ENCODE measurements at regions not wholly inside any gene's neighbourhood (a gene's known extent, or its start where the extent isn't known, plus 50 kb on each side); places are given as distances from the start of the nearest gene placed in this dataset.

DNA sequence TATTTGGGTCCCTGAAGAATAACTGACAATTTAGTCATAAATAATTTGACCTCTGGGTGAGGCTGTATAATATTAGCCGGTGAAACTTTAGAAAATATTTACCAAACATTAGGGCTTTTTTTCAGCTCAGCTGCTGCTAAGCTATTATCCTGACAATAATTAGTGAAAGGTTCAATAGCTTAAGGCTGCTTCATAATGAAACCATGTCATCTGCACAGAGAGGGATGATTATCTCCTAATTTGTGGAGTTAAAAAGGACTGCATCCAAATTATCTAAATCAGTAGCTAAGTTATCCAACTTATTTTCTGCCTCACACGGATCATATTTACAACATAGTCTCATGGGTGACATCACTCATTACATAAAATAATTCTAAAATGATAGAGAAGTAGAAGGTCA, 1249.8 kb downstream of the RAPGEF2 start:
- no peaks in the 10 kb centered on the region for H3K27me3 ChIP-seq (replicated peaks in 1 of 2; ENCODE audit: control insufficient read depth in 2 of 2, insufficient read depth in 2 of 2, low read length in 1 of 2)
- no peak overlapping the region for H3K9ac ChIP-seq (ENCODE audit: control insufficient read depth, insufficient read depth, low read length)
- no peaks in the 10 kb centered on the region for H3K9me3 ChIP-seq (replicated peaks; ENCODE audit: control insufficient read depth, insufficient read depth, low read length)
- ChIA-PET SMC1A (ENCODE audit: uncharacterized antibody, unreplicated experiment) (no interaction called here), CTCF (no interaction called here), RAD21 (ENCODE audit: unreplicated experiment) (no interaction called here), POLR2A (no interaction called here)
- WGBS (ENCODE audit: insufficient coverage, insufficient replicate concordance, low lambda C conversion rate, missing lambda C conversion rate) = 50% methylated on average over 2 of the region's 2 CpGs
- no peak for FAIRE-seq
- ATAC-seq = no peak
- H3K27ac ChIP-seq (ENCODE audit: control insufficient read depth, insufficient read depth) = no peak overlapping the region
- no peaks in the 10 kb centered on the region for H3K79me2 ChIP-seq (ENCODE audit: control insufficient read depth, insufficient read depth, low read length)
- no peaks in the 10 kb centered on the region for H3K4me1 ChIP-seq (ENCODE audit: control insufficient read depth, insufficient read depth, low read length)
- DNase-seq (ENCODE audit: low read depth, low spot score) = no peak
- TF ChIP-seq, protein P1, sequence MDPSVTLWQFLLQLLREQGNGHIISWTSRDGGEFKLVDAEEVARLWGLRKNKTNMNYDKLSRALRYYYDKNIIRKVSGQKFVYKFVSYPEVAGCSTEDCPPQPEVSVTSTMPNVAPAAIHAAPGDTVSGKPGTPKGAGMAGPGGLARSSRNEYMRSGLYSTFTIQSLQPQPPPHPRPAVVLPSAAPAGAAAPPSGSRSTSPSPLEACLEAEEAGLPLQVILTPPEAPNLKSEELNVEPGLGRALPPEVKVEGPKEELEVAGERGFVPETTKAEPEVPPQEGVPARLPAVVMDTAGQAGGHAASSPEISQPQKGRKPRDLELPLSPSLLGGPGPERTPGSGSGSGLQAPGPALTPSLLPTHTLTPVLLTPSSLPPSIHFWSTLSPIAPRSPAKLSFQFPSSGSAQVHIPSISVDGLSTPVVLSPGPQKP (IDR thresholded peaks at IDR 0.05; ENCODE audit: low read depth, low read length) = no peak
- no peak for TF ChIP-seq HDAC2 (IDR thresholded peaks at IDR 0.05)
- no peak for TF ChIP-seq FOS (IDR thresholded peaks at IDR 0.05; ENCODE audit: borderline replicate concordance, extremely low read depth, insufficient read length)
- TF ChIP-seq POLR2AphosphoS2 (IDR thresholded peaks at IDR 0.05; ENCODE audit: low read depth, low read length) = no peak
- TF ChIP-seq, protein P2, sequence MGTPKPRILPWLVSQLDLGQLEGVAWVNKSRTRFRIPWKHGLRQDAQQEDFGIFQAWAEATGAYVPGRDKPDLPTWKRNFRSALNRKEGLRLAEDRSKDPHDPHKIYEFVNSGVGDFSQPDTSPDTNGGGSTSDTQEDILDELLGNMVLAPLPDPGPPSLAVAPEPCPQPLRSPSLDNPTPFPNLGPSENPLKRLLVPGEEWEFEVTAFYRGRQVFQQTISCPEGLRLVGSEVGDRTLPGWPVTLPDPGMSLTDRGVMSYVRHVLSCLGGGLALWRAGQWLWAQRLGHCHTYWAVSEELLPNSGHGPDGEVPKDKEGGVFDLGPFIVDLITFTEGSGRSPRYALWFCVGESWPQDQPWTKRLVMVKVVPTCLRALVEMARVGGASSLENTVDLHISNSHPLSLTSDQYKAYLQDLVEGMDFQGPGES (IDR thresholded peaks at IDR 0.05) = no peak
- no peak for TF ChIP-seq FOXM1 (IDR thresholded peaks at IDR 0.05; ENCODE audit: low read depth, low read length)
- TF ChIP-seq, protein P3, sequence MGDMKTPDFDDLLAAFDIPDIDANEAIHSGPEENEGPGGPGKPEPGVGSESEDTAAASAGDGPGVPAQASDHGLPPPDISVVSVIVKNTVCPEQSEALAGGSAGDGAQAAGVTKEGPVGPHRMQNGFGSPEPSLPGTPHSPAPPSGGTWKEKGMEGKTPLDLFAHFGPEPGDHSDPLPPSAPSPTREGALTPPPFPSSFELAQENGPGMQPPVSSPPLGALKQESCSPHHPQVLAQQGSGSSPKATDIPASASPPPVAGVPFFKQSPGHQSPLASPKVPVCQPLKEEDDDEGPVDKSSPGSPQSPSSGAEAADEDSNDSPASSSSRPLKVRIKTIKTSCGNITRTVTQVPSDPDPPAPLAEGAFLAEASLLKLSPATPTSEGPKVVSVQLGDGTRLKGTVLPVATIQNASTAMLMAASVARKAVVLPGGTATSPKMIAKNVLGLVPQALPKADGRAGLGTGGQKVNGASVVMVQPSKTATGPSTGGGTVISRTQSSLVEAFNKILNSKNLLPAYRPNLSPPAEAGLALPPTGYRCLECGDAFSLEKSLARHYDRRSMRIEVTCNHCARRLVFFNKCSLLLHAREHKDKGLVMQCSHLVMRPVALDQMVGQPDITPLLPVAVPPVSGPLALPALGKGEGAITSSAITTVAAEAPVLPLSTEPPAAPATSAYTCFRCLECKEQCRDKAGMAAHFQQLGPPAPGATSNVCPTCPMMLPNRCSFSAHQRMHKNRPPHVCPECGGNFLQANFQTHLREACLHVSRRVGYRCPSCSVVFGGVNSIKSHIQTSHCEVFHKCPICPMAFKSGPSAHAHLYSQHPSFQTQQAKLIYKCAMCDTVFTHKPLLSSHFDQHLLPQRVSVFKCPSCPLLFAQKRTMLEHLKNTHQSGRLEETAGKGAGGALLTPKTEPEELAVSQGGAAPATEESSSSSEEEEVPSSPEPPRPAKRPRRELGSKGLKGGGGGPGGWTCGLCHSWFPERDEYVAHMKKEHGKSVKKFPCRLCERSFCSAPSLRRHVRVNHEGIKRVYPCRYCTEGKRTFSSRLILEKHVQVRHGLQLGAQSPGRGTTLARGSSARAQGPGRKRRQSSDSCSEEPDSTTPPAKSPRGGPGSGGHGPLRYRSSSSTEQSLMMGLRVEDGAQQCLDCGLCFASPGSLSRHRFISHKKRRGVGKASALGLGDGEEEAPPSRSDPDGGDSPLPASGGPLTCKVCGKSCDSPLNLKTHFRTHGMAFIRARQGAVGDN (IDR thresholded peaks at IDR 0.05) = no peak
- no peak for TF ChIP-seq ZNF622 (IDR thresholded peaks at IDR 0.05)
- TF ChIP-seq, protein P4, sequence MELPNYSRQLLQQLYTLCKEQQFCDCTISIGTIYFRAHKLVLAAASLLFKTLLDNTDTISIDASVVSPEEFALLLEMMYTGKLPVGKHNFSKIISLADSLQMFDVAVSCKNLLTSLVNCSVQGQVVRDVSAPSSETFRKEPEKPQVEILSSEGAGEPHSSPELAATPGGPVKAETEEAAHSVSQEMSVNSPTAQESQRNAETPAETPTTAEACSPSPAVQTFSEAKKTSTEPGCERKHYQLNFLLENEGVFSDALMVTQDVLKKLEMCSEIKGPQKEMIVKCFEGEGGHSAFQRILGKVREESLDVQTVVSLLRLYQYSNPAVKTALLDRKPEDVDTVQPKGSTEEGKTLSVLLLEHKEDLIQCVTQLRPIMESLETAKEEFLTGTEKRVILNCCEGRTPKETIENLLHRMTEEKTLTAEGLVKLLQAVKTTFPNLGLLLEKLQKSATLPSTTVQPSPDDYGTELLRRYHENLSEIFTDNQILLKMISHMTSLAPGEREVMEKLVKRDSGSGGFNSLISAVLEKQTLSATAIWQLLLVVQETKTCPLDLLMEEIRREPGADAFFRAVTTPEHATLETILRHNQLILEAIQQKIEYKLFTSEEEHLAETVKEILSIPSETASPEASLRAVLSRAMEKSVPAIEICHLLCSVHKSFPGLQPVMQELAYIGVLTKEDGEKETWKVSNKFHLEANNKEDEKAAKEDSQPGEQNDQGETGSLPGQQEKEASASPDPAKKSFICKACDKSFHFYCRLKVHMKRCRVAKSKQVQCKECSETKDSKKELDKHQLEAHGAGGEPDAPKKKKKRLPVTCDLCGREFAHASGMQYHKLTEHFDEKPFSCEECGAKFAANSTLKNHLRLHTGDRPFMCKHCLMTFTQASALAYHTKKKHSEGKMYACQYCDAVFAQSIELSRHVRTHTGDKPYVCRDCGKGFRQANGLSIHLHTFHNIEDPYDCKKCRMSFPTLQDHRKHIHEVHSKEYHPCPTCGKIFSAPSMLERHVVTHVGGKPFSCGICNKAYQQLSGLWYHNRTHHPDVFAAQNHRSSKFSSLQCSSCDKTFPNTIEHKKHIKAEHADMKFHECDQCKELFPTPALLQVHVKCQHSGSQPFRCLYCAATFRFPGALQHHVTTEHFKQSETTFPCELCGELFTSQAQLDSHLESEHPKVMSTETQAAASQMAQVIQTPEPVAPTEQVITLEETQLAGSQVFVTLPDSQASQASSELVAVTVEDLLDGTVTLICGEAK (IDR thresholded peaks at IDR 0.05; ENCODE audit: borderline replicate concordance) = no peak
- no peak for TF ChIP-seq CEBPB (IDR thresholded peaks at IDR 0.05; ENCODE audit: borderline replicate concordance in 1 of 2, low read depth in 2 of 2, low read length in 2 of 2)
- TF ChIP-seq LARP7 (IDR thresholded peaks at IDR 0.05) = no peak
- TF ChIP-seq SUZ12 (IDR thresholded peaks at IDR 0.05; ENCODE audit: unreplicated experiment) = no peak
- no peak overlapping the region for H3K4me3 ChIP-seq
- in situ Hi-C loops (cut with MboI) (no loop called here), intact Hi-C loops (cut with micrococcal nuclease; ENCODE audit: unreplicated experiment) (no loop called here)
- H3K4me2 ChIP-seq (ENCODE audit: control insufficient read depth, insufficient read depth) = no peak overlapping the region
- BruUV-seq (replicated peaks) = no TSS peak
- H3K36me3 ChIP-seq (ENCODE audit: control insufficient read depth in 2 of 2, insufficient read depth in 2 of 2, low read length in 1 of 2) = no peaks in the 10 kb centered on the region
- H4K20me1 ChIP-seq (ENCODE audit: control insufficient read depth, insufficient read depth) = no peaks in the 10 kb centered on the region
- H2AFZ ChIP-seq (ENCODE audit: control insufficient read depth, low read depth, low read length) = no peak overlapping the region
